HepG2 (cell line): ENCODE measurements at regions not wholly inside any gene's neighbourhood (a gene's known extent, or its start where the extent isn't known, plus 50 kb on each side); places are given as distances from the start of the nearest gene placed in this dataset.

Experiments
- ATAC-seq: fragments of 200-7000 bp; cut with Tn5 transposase; 3 replicates; pipeline ENCODE4 v1.9.1; 2020; ENCODE audit warnings: mild to moderate bottlenecking, moderate library complexity
- BruUV-seq: library from RNA; stranded (reverse); fragments of 400-500 nt; replicated peaks from 2 replicates; lab custom pipeline; 2021; lab: Mats Ljungman, UMichigan
- CTCF ChIA-PET: fragments of 300-600 bp; formaldehyde crosslinking; extraction: SDS; loops from one replicate; lab custom pipeline; 2021; ENCODE audit warnings: low total read pairs, inconsistent platforms, low intra/inter-chr PET ratio; lab: Yijun Ruan, JAX
- POLR2A ChIA-PET: fragments of 350-600 bp; sonication (Branson Sonifier 250); formaldehyde crosslinking; loops from one replicate; lab custom pipeline; 2020; ENCODE audit warnings: antibody characterized with exemption, inconsistent platforms; lab: Yijun Ruan, JAX
- DNase-seq: peaks from one replicate; pipeline ENCODE4 v3.0.0-alpha.2; 2015; ENCODE audit warnings: low spot score
- FAIRE-seq: peaks from 3 replicates; lab custom pipeline; 2011; peaks lifted over from hg19 to GRCh38; lab: Jason Lieb, UNC
- H2AFZ ChIP-seq: one replicate; pipeline ENCODE4 v1.6.1; 2011; ENCODE audit warnings: low read length, inconsistent platforms
- H3K27ac ChIP-seq: fragments of 300-600 bp; 3 replicates; pipeline ENCODE4 v1.8.0; 2011; ENCODE audit warnings: mixed run types, mild to moderate bottlenecking, mixed read lengths, low read length, inconsistent platforms; ENCODE audit not compliant: insufficient read depth; ENCODE audit errors: extremely low read length
- H3K27me3 ChIP-seq, 2 experiments: fragments of 200-600 bp in 1 of 2; 2 replicates in 1 of 2; 3 replicates in 1 of 2; pipeline versions ENCODE4 v1.6.0 to v1.8.0; 2011; ENCODE audit warnings: low read length in 2 of 2, mild to moderate bottlenecking in 2 of 2, moderate library complexity in 2 of 2, inconsistent platforms in 1 of 2; ENCODE audit not compliant: insufficient read depth in 2 of 2, control insufficient read depth in 1 of 2
- H3K36me3 ChIP-seq, 2 experiments: fragments of 200-600 bp in 1 of 2; replicated peaks in 1 of 2; 2 replicates in 1 of 2; 3 replicates in 1 of 2; pipeline versions ENCODE4 v1.5.1 to v1.8.0; 2011; ENCODE audit warnings: low read length in 2 of 2, inconsistent platforms in 1 of 2; ENCODE audit not compliant: insufficient read depth in 2 of 2, control insufficient read depth in 1 of 2
- H3K4me1 ChIP-seq: 2 replicates; pipeline ENCODE4 v1.5.1; 2012; ENCODE audit warnings: low read length, inconsistent platforms; ENCODE audit not compliant: insufficient read depth
- H3K4me2 ChIP-seq: 2 replicates; pipeline ENCODE4 v1.6.0; 2011; ENCODE audit warnings: low read depth, low read length, inconsistent platforms
- H3K4me3 ChIP-seq, 3 experiments: fragments of 200-600 bp in 1 of 3; sonication (generic), shearing (Covaris generic) in 1 of 3; replicated peaks in 1 of 3; 2 replicates each; pipeline ENCODE4 v1.5.1; 2011 to 2016; ENCODE audit warnings: low read length in 3 of 3, inconsistent platforms in 2 of 3, low read depth in 2 of 3, mild to moderate bottlenecking in 2 of 3, control low read depth in 1 of 3, mixed read lengths in 1 of 3; ENCODE audit not compliant: insufficient read depth in 1 of 3
- H3K79me2 ChIP-seq: one replicate; pipeline ENCODE4 v1.6.1; 2011; ENCODE audit warnings: low read length, inconsistent platforms; ENCODE audit not compliant: insufficient read depth
- H3K9ac ChIP-seq: 2 replicates; pipeline ENCODE4 v1.6.0; 2011; ENCODE audit warnings: mild to moderate bottlenecking, low read depth, low read length, inconsistent platforms; ENCODE audit not compliant: insufficient read depth
- H3K9me3 ChIP-seq: 2 replicates; pipeline ENCODE4 v1.5.1; 2012; ENCODE audit warnings: mild to moderate bottlenecking, low read length
- H4K20me1 ChIP-seq: 2 replicates; pipeline ENCODE4 v1.6.0; 2011; ENCODE audit warnings: inconsistent platforms, mild to moderate bottlenecking, low read length, moderate library complexity; ENCODE audit not compliant: insufficient read depth
- ARHGAP35 ChIP-seq: sonication (generic); formaldehyde crosslinking; IDR thresholded peaks from 2 replicates; pipeline ENCODE4 v1.9.0; 2022; ENCODE audit warnings: mild to moderate bottlenecking, inconsistent platforms, moderate library complexity, missing genetic modification reagents, borderline replicate concordance
- CAMTA2 ChIP-seq: sonication (generic); formaldehyde crosslinking; IDR thresholded peaks from 2 replicates; pipeline ENCODE4 v1.4.0; 2020; ENCODE audit warnings: mild to moderate bottlenecking, missing genetic modification reagents, borderline replicate concordance
- EHMT2 ChIP-seq: fragments of 200-600 bp; sonication (generic); IDR thresholded peaks from 2 replicates; pipeline ENCODE4 v1.7.0; 2017; ENCODE audit warnings: antibody characterized with exemption, low read depth, low read length, borderline replicate concordance
- GATA4 ChIP-seq: sonication (generic); IDR thresholded peaks from 2 replicates; pipeline ENCODE4 v1.6.1; 2016; ENCODE audit warnings: antibody characterized with exemption, low read depth, borderline replicate concordance
- RFX1 ChIP-seq: fragments of 450-650 bp; IDR thresholded peaks from 2 replicates; pipeline ENCODE4 v1.6.1; 2017
- SNAPC5 ChIP-seq: sonication (generic); formaldehyde crosslinking; IDR thresholded peaks from 2 replicates; pipeline ENCODE4 v1.8.1; 2023; ENCODE audit warnings: mild to moderate bottlenecking, missing genetic modification reagents, borderline replicate concordance
- TCF7L2 ChIP-seq: IDR thresholded peaks from 2 replicates; pipeline ENCODE4 v1.6.1; 2011; ENCODE audit warnings: mild to moderate bottlenecking, low read depth, low read length, moderate library complexity
- ZNF205 ChIP-seq: IDR thresholded peaks from 2 replicates; pipeline ENCODE4 v1.6.1; 2018; ENCODE audit warnings: missing biosample characterization, missing genetic modification reagents
- ZNF256 ChIP-seq: sonication (generic); formaldehyde crosslinking; conservative IDR thresholded peaks from 2 replicates; pipeline ENCODE4 v1.4.0; 2020; ENCODE audit warnings: missing genetic modification reagents
- ZNF354B ChIP-seq: sonication (generic); formaldehyde crosslinking; IDR thresholded peaks from 2 replicates; pipeline ENCODE4 v1.8.0; 2022; ENCODE audit warnings: mild to moderate bottlenecking, missing genetic modification reagents
- ZNF598 ChIP-seq: sonication (generic); formaldehyde crosslinking; IDR thresholded peaks from 2 replicates; pipeline ENCODE4 v1.5.1; 2020; ENCODE audit warnings: mild to moderate bottlenecking, missing genetic modification reagents, borderline replicate concordance
- ZNF800 ChIP-seq: sonication (generic); formaldehyde crosslinking; IDR thresholded peaks from 2 replicates; pipeline ENCODE4 v1.4.0; 2020; ENCODE audit warnings: missing genetic modification reagents
- WGBS: methylation state at CpG from one replicate; pipeline ENCODE4 v1.1.6; 2017; ENCODE audit warnings: low lambda C conversion rate; 5-methylcytosine and 5-hydroxymethylcytosine counted together
- in situ Hi-C: cut with HindIII; loops from 2 replicates; pipeline ENCODE4 v1.10.0; 2017; ENCODE audit warnings: low pct_unique_long_range_greater_than_20kb; ENCODE audit not compliant: extremely low pct_ligation_motif_present
- intact Hi-C: fragments of 100-400 bp; cut with micrococcal nuclease; formaldehyde crosslinking; loops from one replicate; pipeline ENCODE4 v1.10.0; 2022; ENCODE audit not compliant: unreplicated experiment
- TF ChIP-seq, protein P1 (sequence below): sonication (generic); formaldehyde crosslinking; IDR thresholded peaks from 2 replicates; pipeline ENCODE4 v1.4.0; 2020; ENCODE audit warnings: missing genetic modification reagents

GRCh38 chr4:156117743-156118142, 164.1 kb upstream of the CTSO start:
- Histone ChIP-seq H2AFZ (no peak overlapping the region), H3K79me2 (no peaks in the 10 kb centered on the region), H4K20me1 (no peaks in the 10 kb centered on the region), H3K4me1 (no peaks in the 10 kb centered on the region), H3K27ac (no peak overlapping the region), H3K9ac (no peak overlapping the region), H3K9me3 (0 out of 2 replicates have a peak, but pooled peaks cover 6% of the 10 kb centered on the region), H3K27me3 (no peaks in the 10 kb centered on the region), H3K4me3 (no peak overlapping the region), H3K36me3 (no peaks in the 10 kb centered on the region), H3K4me2 (no peak overlapping the region)
- no TSS peak for BruUV-seq
- in situ Hi-C loops, result no loop called here
- intact Hi-C loops, result no loop called here
- ChIA-PET CTCF (no interaction called here), POLR2A (no interaction called here)
- TF ChIP-seq CAMTA2 (CRISPR knock-in tag), result no peak
- TF ChIP-seq SNAPC5, result no peak
- TF ChIP-seq ZNF598 (CRISPR knock-in tag), result no peak
- no peak for TF ChIP-seq ARHGAP35 (CRISPR knock-in tag)
- no peak for TF ChIP-seq ZNF205 (CRISPR knock-in tag)
- no peak for TF ChIP-seq RFX1
- TF ChIP-seq, protein P1, sequence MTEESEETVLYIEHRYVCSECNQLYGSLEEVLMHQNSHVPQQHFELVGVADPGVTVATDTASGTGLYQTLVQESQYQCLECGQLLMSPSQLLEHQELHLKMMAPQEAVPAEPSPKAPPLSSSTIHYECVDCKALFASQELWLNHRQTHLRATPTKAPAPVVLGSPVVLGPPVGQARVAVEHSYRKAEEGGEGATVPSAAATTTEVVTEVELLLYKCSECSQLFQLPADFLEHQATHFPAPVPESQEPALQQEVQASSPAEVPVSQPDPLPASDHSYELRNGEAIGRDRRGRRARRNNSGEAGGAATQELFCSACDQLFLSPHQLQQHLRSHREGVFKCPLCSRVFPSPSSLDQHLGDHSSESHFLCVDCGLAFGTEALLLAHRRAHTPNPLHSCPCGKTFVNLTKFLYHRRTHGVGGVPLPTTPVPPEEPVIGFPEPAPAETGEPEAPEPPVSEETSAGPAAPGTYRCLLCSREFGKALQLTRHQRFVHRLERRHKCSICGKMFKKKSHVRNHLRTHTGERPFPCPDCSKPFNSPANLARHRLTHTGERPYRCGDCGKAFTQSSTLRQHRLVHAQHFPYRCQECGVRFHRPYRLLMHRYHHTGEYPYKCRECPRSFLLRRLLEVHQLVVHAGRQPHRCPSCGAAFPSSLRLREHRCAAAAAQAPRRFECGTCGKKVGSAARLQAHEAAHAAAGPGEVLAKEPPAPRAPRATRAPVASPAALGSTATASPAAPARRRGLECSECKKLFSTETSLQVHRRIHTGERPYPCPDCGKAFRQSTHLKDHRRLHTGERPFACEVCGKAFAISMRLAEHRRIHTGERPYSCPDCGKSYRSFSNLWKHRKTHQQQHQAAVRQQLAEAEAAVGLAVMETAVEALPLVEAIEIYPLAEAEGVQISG (CRISPR knock-in tag), result no peak
- no peak for TF ChIP-seq TCF7L2
- TF ChIP-seq ZNF354B (CRISPR knock-in tag), result no peak
- TF ChIP-seq EHMT2, result no peak
- TF ChIP-seq ZNF800 (CRISPR knock-in tag), result no peak
- no peak for TF ChIP-seq ZNF256 (CRISPR knock-in tag)
- TF ChIP-seq GATA4, result no peak
- FAIRE-seq (no peak), DNase-seq (no peak), ATAC-seq (no peak)
- WGBS, result 0% methylated on average over 1 of the region's 1 CpG
